NCI-H1930 (cell line): ENCODE measurements at regions not wholly inside any gene's neighbourhood (a gene's known extent, or its start where the extent isn't known, plus 50 kb on each side); places are given as distances from the start of the nearest gene placed in this dataset.
"Not testable (repeated sequence)": the region's sequence is repeated elsewhere in the genome, so short reads cannot be mapped to it uniquely, and the experiment has no call there.

ENCODE experiments used
- DNase-seq, 2 experiments: peaks; one replicate each; lab custom pipeline; 2025; lab: John Stamatoyannopoulos, UW

GRCh38 chr9:129545876-129546275 is 75.0 kb downstream of the C9orf50 start:
- DNase-seq: not testable (repeated sequence)

GRCh38 chr9:129544761-129545160 is 76.1 kb downstream of the C9orf50 start:
- no peak for DNase-seq

GRCh38 chr9:129542741-129543140 is 78.2 kb downstream of the C9orf50 start:
- DNase-seq: no peak

- DNase-seq: no peak
Measured at GRCh38 chr9:129541270-129541669, 79.6 kb downstream of the C9orf50 start.

DNA sequence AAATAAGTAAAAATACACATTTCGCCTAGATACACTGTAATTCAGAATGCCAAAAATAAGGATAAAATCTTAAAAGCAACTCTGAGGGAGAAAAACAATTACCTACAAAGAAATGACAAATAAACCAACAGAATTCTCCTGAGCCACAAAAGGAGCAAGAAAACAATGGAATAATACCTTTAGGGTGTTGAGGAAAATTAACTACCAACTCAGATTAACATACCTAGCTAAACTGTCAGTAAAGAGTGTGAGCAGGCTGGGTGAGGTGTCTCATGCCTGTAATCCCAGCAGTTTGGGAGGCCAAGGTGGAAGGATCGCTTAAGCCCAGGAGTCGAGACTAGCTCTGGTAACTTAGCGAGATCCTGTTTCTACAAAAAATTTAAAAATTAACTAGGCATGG is 81.5 kb downstream of the C9orf50 start:
- DNase-seq: no peak

DNA sequence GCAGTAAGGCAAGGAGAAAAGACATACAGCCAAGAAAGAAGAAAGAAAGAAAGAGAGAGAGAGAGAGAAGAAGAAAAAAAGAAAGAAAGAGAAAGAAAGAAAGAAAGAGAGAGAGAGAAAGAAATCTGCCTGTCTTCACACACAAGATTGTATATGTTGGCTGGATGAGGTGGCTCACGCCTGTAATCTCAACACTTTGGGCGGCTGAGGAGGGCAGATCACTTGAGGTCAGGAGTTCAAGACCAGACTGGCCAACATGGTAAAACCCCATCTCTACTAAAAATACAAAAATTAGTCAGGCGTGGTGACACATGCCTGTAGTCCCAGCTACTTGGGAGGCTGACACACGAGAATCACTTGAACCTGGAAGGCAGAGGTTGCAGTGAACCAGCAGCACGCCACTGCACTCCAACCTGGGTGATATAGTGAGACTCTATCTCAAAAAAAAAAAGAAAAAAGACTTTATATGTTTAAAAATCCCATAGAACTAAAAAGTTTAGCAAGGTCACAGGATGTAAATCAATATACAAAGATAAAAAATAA is 89.0 kb downstream of the C9orf50 start:
- DNase-seq: not testable (repeated sequence)

DNA sequence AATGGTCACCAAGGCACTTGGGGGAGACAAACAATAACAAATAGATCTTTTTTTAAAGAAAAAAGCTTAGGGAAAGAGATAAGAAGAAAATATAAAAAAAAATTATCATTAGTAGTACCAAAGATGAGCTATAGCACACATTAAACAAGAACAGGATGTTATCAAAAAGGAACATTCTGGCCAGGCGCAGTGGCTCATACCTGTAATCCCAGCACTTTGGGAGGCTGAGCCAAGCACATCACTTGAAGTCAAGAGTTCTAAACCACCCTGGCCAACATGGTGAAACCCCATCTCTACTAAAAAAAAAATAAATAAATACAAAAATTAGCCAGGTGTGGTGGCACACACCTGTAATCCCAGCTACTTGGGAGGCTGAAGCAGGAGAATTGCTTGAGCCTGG is 92.9 kb downstream of the C9orf50 start:
- not testable (repeated sequence) for DNase-seq

GRCh38 chr9:129525656-129526196 is 95.2 kb downstream of the C9orf50 start:
- no peak for DNase-seq

DNA sequence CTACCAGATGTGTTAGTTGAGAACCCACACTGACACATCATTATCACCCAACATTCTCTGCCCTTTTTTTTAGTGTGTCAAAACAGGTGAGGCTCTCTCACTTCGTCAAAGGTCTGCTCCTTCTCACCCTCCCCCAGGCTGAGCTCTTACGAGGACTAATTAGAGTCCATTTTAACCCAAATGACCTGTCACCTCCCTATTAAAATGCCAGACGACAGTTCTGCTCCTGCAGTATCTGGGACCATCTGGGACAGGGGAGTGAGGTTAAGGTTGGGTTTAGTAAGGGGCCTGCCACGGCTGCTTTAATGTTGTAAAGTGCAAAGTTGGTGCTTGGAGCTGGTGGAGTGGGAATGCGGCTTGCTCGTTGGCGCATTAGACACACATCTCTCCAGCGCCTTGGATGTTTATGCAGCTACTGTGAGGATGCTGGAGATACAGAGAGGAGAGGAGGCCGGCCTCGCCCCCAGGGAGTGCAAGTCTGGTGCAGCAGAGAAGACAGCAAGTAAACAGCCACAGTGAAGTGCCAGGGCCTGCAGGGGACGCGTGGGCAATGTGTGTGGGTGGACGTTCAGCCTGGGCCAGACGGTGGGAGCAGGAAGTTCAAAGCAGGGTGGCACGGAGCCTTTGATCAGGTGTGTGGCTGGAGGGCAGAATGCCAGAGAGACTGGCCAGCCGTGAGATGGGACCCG is 96.2 kb downstream of the C9orf50 start:
- DNase-seq: no peak

DNA sequence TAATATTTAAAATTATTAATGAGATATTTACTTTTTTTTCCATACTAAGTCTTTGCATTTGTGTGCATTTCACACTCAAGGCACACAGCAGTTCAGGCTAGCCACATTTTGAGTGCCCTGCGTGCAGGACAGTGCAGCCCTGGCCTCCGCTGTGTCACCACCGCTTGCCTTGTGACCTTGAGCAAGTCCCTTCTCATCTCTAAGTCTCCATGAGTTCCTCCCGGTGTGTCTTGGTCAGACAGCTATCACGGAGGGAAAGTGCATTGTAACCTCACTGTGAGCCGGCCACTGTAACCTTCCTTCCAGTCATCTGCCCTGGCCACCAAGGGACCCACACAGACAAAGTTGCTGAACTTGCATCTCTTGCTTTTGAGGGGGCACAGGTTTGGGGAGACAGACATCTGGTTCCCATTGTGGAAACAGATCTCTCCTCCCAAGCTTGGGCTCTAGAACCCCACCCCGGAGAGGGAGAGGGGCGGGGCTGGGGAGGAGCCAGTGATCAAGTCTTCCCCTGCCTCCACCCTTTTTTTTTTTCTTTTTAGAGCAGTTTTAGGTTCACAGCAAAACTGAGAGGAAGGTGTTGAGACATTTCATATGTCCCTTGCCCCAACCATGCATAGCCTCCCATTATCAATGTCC is 96.8 kb downstream of the C9orf50 start:
- DNase-seq: no peak

DNA sequence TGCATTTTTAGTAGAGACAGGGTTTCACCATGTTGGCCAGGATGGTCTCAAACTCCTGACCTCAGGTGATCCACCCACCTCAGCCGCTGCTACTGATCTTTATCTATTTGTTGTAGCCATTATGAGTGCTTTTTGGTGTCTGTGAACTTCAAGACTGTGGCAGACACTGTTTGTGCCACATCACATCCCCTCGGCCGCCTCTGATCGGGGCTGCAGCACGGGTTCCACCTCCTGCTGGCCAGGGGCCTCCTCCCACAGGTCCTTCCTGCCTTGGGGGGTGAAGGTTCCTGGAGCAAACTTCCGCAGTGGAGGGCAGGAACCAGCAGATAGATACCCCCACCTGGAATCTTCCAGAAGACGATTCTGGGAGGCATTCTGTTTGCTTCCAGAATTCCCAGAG is 98.5 kb downstream of the C9orf50 start:
- DNase-seq: no peak

DNA sequence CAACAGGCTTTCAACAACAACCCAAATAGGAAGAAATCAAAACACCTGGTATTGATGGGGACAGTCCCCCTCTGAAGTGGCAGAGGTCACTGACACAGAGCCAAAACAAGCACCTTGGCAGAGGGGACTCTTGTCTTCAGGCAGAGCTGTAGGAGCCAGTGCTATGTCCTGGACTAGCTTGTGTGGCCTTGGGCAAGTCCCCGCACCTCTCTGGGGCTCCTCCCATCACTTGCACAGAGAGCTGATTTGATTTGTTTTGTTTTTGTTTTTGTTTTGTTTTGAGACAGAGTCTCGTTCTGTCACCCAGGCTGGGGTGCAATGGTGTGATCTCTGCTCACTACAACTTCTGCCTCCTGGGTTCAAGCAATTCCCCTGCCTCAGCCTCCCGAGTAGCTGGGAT is 100.8 kb downstream of the C9orf50 start:
- DNase-seq: no peak

DNA sequence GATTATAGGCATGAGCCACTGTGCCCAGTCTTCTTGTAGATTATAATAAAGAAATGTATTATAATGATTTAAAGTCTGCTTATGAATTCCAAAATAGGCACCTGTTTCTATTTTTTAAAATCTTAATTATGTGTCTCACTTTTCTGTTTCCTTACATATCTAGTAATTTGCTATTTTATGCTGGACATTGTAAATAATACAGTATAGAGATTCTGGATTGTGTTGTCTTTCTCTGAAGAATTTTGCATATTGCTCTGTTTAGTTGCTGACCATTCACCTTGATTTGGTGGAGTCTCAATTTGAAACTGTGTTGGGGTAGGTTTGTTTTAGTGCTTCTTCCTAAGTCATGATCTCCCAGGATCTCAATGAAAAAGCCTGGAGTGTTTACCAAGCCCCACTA is 102.8 kb downstream of the C9orf50 start:
- no peak for DNase-seq

DNA sequence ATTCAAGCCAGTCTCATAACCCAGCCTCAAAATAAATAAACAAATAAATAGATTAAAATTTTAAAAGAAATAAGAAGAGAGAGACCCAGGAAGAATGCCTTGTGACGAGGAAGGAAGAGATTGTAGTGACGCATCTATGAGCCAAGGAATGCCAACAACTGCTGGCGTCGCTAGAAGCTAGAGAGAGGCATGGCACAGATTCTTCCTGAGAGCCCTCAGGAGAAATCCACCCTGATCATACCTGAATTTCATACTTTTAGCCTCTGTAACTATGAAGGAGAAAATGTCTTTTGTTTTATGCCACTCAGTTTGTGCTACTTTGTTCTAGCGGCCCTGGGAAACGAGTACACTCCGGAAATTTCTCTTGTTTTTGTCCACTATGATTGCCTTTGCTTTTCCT is 103.9 kb downstream of the C9orf50 start:
- DNase-seq: no peak

DNA sequence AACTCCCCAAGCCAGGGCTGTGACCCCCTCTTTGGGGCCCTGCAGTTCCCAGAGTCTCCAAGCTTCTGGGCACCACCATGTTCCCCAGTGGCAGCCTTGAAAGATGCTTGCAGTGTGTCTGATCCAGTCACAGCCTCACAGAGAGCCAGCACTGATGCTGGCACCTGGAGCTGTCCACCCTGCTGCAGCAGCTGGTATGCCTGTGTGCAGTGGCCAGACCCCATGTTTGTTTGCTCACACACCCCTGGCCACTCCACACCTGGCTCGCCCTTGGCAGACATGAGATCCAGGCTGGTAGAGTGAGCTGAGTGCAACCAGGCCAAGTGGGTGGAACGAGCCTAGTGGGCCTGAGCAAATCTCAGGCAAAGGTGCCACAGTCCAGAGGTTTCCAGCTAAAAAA is 106.0 kb downstream of the C9orf50 start:
- DNase-seq: no peak

- DNase-seq: no peak
Measured at GRCh38 chr9:129514497-129514867, 106.4 kb downstream of the C9orf50 start.

- no peak for DNase-seq
Measured at GRCh38 chr9:129513856-129514496, 106.9 kb downstream of the C9orf50 start.

- no peak for DNase-seq
Measured at GRCh38 chr9:129513282-129513681, 107.6 kb downstream of the C9orf50 start.

DNA sequence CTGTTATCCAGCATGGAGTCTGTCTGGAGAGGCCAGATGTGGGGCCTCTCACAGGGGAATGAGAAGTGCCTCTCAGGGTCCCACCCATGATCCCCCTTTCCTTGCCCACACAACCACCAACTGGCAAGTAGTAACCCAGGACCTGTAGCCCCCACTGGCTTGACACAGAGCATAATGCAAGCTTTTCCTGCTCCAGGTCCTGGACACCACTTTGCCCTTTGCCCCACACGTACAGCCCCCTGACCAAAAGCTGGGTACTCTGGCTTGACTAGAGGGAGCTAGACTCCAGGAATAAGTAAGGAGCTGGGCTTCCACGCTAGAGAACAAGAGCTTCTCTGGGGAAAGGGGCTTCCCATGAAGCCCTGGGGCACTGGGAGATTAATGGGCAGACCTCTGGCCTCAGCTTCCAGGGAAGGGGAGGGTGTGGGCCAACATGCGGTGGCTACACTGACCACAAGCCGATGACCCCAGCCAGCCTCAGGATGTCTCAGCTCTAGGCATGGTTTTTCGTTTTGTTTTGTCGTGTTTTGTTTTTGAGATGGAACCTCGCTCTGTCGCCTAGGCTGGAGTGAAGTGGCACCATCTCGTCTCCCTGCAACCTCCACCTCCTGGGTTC is 109.5 kb downstream of the C9orf50 start:
- DNase-seq: no peak

DNA sequence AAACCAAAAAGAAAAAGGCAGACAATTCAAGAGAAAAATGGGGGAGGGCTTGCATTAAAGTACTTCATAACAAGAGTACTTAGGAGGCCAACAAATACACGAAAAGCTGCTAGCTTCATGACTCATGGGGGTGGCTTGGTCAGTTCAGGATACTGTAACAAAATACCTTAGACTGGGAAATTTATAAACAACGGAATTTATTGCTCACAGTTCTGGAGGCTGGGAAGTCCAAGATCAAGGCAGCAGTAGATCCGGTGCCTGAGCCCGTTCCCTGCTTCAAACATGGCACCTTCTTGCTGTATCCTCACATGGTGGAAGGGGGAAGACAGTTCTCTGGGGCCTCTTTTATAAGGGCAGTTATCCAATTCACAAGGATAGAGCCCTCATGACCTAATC is 111.4 kb downstream of the C9orf50 start:
- no peak for DNase-seq

- no peak for DNase-seq
Measured at GRCh38 chr9:129507805-129508204, 113.1 kb downstream of the C9orf50 start.

DNA sequence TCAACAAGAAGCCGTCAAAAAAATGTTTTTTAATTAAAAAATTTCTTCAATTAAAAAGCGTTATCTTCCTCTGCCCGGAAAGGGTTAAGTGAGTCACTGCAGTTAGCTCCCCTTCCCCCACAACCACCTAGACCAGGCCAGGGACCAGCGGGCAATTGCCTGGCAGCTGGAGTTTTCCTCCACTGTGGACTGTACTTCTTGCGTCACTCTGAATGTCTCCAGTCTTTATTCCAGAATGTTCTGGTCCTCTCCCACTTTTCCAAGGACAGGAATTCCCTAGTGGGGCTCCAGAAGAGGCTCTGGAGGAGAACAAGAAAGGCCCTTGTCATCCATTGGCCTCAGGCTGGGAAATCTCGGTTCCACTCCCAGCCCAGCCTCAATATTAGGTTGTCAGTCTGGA is 114.0 kb downstream of the C9orf50 start:
- no peak for DNase-seq

DNA sequence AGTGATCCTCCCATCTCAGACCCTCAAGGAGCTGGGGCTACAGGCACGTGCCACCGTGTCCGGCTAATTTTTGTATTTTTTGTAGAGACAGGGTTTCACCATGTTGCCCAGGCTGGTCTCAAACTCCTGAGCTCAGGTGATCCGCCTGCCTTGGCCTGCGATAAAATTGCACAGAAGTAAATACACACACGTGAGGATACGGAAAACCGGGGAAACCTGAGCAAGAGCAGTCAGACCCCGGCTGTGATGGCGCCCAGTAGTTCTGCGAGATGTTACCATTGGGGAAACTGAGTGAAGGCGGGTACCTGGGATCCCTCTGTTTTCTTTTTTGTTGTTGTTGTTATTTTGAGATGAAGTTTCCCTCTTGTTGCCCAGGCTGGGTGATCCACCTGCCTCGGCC is 114.9 kb downstream of the C9orf50 start:
- no peak for DNase-seq
